Loucy (cell line): ENCODE measurements at regions not wholly inside any gene's neighbourhood (a gene's known extent, or its start where the extent isn't known, plus 50 kb on each side); places are given as distances from the start of the nearest gene placed in this dataset.

Experiments
- H2AFZ ChIP-seq: fragments of 200-600 bp; sonication (generic); 2 replicates; pipeline ENCODE4 v1.6.0; 2016; ENCODE audit warnings: antibody characterized with exemption, mild to moderate bottlenecking, low read length, moderate library complexity
- H3F3A ChIP-seq: fragments of 200-600 bp; 2 replicates; pipeline ENCODE4 v1.6.0; 2016; ENCODE audit warnings: antibody characterized with exemption, low read depth, mild to moderate bottlenecking
- H3K27me3 ChIP-seq: fragments of 200-600 bp; sonication (generic); 2 replicates; pipeline ENCODE4 v1.6.1; 2014; ENCODE audit warnings: low read length, mild to moderate bottlenecking; ENCODE audit not compliant: insufficient read depth, poor library complexity, severe bottlenecking
- H3K36me3 ChIP-seq: fragments of 200-600 bp; sonication (generic); 2 replicates; pipeline ENCODE4 v1.6.1; 2016; ENCODE audit warnings: low read length; ENCODE audit not compliant: insufficient read depth
- H3K4me1 ChIP-seq: fragments of 200-600 bp; sonication (generic); 2 replicates; pipeline ENCODE4 v1.5.1; 2014; ENCODE audit warnings: low read length, mild to moderate bottlenecking; ENCODE audit not compliant: insufficient read depth, poor library complexity, severe bottlenecking
- H3K4me2 ChIP-seq: fragments of 200-600 bp; sonication (generic); 2 replicates; pipeline ENCODE4 v1.6.0; 2014; ENCODE audit warnings: antibody characterized with exemption, low read length, low read depth, mild to moderate bottlenecking; ENCODE audit not compliant: poor library complexity, severe bottlenecking
- H3K4me3 ChIP-seq: fragments of 200-600 bp; sonication (generic); 2 replicates; pipeline ENCODE4 v1.5.1; 2014; ENCODE audit warnings: low read length, mild to moderate bottlenecking, mixed read lengths; ENCODE audit not compliant: poor library complexity, severe bottlenecking
- H3K79me2 ChIP-seq: fragments of 200-600 bp; sonication (generic); 2 replicates; pipeline ENCODE4 v1.6.1; 2014; ENCODE audit warnings: low read length; ENCODE audit not compliant: insufficient read depth
- H3K9ac ChIP-seq: fragments of 200-600 bp; sonication (generic); 2 replicates; pipeline ENCODE4 v1.6.0; 2014; ENCODE audit warnings: mild to moderate bottlenecking, low read depth, low read length, moderate library complexity; ENCODE audit not compliant: poor library complexity, severe bottlenecking
- H3K9me2 ChIP-seq: fragments of 200-600 bp; sonication (generic); replicated peaks from 2 replicates; pipeline ENCODE4 v1.6.1; 2016; ENCODE audit warnings: low read depth, low read length, mixed read lengths
- H3K9me3 ChIP-seq: fragments of 200-600 bp; sonication (generic); 2 replicates; pipeline ENCODE4 v1.6.1; 2014; ENCODE audit warnings: mild to moderate bottlenecking, antibody characterized with exemption, low read length, low read depth; ENCODE audit not compliant: insufficient read depth
- H4K20me1 ChIP-seq: fragments of 200-600 bp; sonication (generic); 2 replicates; pipeline ENCODE4 v1.6.0; 2014; ENCODE audit warnings: antibody characterized with exemption, low read length, mild to moderate bottlenecking; ENCODE audit not compliant: insufficient read depth, poor library complexity, severe bottlenecking
- EZH2phosphoT487 ChIP-seq: fragments of 200-600 bp; IDR thresholded peaks from 2 replicates; pipeline ENCODE4 v1.6.1; 2018; ENCODE audit warnings: antibody characterized with exemption, mild to moderate bottlenecking, moderate library complexity, borderline replicate concordance
- TF ChIP-seq, protein P1 (sequence below): fragments of 200-600 bp; sonication (generic); conservative IDR thresholded peaks from 2 replicates; pipeline ENCODE4 v1.5.1; 2014; ENCODE audit warnings: mild to moderate bottlenecking, antibody characterized with exemption, low read length

DNA sequence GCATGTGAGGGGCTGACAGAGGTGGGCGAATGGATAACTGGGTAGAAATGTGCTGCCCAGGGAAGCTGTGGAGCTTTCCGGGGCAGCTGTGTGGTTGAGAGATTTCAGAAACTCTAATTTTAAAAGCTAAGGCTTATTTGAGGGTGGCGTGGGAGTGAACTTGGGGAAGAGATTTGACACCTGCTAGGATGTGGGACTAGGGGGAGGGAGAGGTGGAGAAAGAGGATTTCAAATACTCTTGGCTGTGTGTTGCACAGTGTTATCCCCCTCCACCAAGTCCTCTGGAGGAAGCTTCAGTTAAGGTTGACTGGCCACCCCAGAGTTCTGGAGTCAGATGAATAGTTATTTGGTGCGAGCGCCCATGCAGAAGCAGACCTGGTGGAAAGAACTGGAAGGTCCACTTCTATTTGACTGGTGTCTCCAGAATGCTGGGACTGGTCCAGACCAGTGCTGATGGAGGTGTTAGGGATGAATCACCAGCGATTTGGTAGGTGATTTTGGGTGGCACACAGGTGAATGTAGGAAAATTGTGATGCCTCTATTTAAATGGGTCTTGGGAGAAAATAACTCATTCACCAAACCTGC lies 72.8 kb upstream of the ALX4 start:
- Histone ChIP-seq H3K79me2 (no peaks in the 10 kb centered on the region), H3K4me1 (no peaks in the 10 kb centered on the region), H3K9ac (no peak overlapping the region), H3K27me3 (no peaks in the 10 kb centered on the region), H3K9me3 (no peaks in the 10 kb centered on the region), H2AFZ (no peak overlapping the region), H3F3A (no peaks in the 10 kb centered on the region), H3K36me3 (no peaks in the 10 kb centered on the region), H3K4me3 (no peak overlapping the region), H4K20me1 (no peaks in the 10 kb centered on the region), H3K4me2 (no peak overlapping the region), H3K9me2 (no peaks in the 10 kb centered on the region)
- TF ChIP-seq, protein P1, sequence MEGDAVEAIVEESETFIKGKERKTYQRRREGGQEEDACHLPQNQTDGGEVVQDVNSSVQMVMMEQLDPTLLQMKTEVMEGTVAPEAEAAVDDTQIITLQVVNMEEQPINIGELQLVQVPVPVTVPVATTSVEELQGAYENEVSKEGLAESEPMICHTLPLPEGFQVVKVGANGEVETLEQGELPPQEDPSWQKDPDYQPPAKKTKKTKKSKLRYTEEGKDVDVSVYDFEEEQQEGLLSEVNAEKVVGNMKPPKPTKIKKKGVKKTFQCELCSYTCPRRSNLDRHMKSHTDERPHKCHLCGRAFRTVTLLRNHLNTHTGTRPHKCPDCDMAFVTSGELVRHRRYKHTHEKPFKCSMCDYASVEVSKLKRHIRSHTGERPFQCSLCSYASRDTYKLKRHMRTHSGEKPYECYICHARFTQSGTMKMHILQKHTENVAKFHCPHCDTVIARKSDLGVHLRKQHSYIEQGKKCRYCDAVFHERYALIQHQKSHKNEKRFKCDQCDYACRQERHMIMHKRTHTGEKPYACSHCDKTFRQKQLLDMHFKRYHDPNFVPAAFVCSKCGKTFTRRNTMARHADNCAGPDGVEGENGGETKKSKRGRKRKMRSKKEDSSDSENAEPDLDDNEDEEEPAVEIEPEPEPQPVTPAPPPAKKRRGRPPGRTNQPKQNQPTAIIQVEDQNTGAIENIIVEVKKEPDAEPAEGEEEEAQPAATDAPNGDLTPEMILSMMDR = no peak
- TF ChIP-seq EZH2phosphoT487 = no peak

DNA sequence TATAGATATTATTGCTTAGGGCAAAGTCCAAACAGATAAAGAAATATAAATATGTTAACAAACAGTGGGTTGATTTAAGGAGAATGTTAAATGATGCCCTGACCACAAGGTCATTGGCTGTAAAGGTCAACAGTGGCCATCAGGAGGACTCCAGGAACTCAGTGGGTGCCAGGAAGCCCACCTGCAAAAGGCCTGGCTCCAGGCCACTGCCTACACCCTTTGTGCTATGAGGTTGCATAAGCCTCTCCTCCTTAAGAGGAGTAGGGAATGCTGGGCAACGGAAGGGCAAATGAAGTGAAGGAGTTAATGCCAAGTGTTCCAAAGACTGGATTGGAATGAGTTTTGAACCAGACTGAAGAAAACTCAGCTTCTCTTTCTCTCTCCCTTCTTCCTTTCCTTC lies 73.3 kb upstream of the ALX4 start:
- Histone ChIP-seq H3K9ac (no peak overlapping the region), H3K9me3 (no peaks in the 10 kb centered on the region), H3K9me2 (no peaks in the 10 kb centered on the region), H3K4me2 (no peak overlapping the region), H3K27me3 (no peaks in the 10 kb centered on the region), H3K79me2 (no peaks in the 10 kb centered on the region), H3K4me3 (no peak overlapping the region), H3K36me3 (no peaks in the 10 kb centered on the region), H3K4me1 (no peaks in the 10 kb centered on the region), H4K20me1 (no peaks in the 10 kb centered on the region), H2AFZ (no peak overlapping the region), H3F3A (no peaks in the 10 kb centered on the region)
- TF ChIP-seq, protein P1 = no peak
- no peak for TF ChIP-seq EZH2phosphoT487

DNA sequence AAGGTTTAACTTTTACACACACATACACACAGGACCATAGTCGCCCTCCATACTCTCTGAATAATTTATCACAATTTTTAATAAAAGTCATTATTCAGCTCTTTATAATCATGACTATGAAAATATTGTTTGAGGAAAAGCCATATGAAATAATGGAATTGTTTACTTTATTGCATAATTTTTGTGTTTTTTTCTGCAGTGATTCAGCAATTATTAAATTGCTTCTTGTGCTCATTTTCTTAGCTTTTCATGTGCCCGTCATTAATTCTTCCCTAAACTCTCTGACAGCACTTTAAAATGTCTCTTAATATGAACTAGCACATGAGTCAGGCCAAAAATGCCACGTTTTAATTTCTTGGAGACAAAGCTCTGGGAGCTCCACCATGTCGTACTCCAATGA lies 77.5 kb upstream of the ALX4 start:
- Histone ChIP-seq H3K79me2 (no peaks in the 10 kb centered on the region), H3K36me3 (no peaks in the 10 kb centered on the region), H3K9ac (no peak overlapping the region), H3K4me1 (no peaks in the 10 kb centered on the region), H3K27me3 (no peaks in the 10 kb centered on the region), H2AFZ (no peak overlapping the region), H4K20me1 (no peaks in the 10 kb centered on the region), H3K4me2 (no peak overlapping the region), H3F3A (no peaks in the 10 kb centered on the region), H3K4me3 (no peak overlapping the region), H3K9me2 (no peaks in the 10 kb centered on the region), H3K9me3 (no peaks in the 10 kb centered on the region)
- TF ChIP-seq EZH2phosphoT487 = no peak
- TF ChIP-seq, protein P1 = no peak
